M059J (cell line): ENCODE measurements at regions not wholly inside any gene's neighbourhood (a gene's known extent, or its start where the extent isn't known, plus 50 kb on each side); places are given as distances from the start of the nearest gene placed in this dataset.

ENCODE experiments used
- DNase-seq: peaks from one replicate; pipeline ENCODE4 v3.0.0-alpha.2; 2012; ENCODE audit warnings: low read depth

- DNase-seq, result no peak
Observed at GRCh38 chr5:98657559-98657958, 115.9 kb upstream of the RGMB start.

GRCh38 chr5:98663521-98663920, 109.9 kb upstream of the RGMB start:
- DNase-seq, result peak; percentile 51

- no peak for DNase-seq
Observed at GRCh38 chr5:98664736-98665135, 108.7 kb upstream of the RGMB start.

DNA sequence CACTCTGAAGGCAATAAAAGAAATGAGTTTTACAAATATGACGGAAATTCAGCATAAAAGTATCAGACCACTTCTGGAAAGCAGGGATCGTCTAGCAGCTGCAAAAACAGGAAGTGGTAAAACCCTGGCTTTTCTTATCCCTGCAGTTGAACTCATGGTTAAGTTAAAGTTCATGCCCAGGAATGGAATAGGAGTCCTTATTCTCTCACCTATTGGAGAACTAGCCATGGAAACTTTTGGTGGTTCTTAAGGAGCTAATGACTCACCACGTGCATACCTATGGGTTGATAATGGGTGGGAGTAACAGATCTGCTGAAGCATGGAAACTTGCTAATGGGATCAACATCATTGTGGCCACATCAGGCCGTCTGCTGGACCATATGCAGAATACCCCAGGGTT, 93.5 kb upstream of the RGMB start:
- DNase-seq, result peak; percentile 73

GRCh38 chr5:98690002-98690401, 83.5 kb upstream of the RGMB start:
- no peak for DNase-seq

DNA sequence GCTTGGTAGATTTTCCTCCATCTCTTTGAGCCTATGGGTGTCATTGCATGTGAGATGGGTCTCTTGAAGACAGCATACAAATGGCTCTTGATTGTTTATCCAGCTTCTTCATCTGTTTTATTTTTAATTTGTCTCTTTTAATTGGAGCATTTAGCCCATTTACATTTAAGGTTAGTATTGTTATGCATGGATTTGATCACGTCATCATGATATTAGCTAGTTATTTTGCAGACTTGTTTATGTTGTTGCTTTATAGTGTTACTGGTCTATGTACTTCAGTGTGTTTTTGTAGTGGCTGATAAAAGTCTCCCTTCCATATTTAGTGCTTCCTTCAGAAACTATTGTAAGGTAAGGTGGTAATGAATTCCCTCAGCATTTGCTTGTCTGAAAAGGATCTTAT, 78.6 kb upstream of the RGMB start:
- no peak for DNase-seq

GRCh38 chr5:98698359-98698758, 75.1 kb upstream of the RGMB start:
- no peak for DNase-seq

- DNase-seq, result peak; percentile 36
Observed at GRCh38 chr5:98700730-98701129, 72.7 kb upstream of the RGMB start.

- DNase-seq, result peak; percentile 50
Observed at GRCh38 chr5:98705841-98706240, 67.6 kb upstream of the RGMB start.

GRCh38 chr5:98709681-98710080, 63.8 kb upstream of the RGMB start:
- no peak for DNase-seq

DNA sequence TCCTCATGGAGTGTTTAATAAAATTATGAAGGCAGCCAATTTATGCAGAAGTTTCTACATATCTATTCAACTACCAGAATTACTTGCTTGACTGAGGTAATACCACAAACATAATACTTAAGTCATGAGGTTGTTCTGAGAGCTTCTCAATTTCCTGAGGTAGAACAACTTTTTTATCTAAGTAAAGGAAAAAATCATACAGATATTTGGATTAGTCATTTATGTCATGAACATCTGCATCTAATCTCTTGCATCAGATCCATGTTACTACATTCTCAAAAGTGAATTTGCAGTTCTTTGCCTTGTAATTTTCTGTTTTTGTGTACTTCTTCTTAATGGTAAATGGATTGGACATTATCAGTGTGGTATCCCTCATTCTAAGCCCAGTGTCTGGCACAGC, 60.4 kb upstream of the RGMB start:
- DNase-seq, result no peak

GRCh38 chr5:98713856-98714255, 59.6 kb upstream of the RGMB start:
- DNase-seq, result no peak

- DNase-seq, result no peak
Observed at GRCh38 chr5:98714710-98715288, 58.7 kb upstream of the RGMB start.

DNA sequence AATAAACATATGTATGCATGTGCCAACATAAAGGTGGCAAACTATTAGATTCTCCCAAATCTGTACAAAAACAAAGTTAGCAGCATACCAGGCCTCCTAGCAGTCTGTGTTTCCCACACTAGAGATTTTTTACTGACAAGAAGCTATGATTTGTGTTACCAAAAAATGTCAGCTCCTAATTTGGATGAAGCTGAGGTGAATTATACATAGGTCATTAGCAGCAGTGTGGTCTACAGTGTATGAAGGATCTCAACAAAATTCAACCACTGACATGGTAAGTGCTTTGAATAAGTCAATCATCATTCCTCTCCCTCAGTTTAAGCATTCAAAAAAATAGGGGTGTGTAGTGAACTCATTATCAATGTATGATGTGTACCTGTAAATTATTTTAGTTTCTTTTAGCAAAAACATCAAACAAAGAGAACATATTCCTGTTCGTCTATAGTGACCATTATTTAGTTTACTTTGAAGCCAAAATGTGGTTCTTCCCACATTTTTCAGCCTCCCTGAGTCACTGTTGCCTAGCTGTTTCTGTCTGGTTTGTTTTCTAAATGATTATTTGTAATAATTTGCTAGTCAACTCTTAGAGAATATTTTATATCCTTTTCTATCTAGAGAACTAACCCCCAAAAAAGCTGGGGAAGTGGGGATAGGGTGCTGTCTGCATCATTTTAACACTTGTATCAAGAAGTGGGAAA, 52.1 kb upstream of the RGMB start:
- DNase-seq, result peak; percentile 50

DNA sequence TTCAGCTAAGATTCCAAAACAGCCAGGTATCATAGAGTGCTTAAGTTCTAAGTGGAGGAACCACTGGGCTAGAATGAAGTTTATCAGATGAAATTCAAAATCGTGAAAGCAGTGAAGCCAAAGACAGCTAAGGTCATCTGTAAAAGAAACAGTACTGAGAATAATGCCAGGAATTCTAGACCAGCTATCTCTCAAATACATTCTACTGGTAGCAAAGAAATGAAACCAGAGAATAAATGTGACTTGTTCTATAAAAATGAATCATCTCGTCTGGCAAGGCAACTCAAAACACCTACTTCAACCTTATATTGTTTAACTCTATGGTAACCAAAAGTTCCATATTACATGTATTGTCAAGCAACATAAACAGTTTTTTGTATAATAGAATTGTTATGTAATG, 51.3 kb upstream of the RGMB start:
- DNase-seq, result peak; percentile 57

- DNase-seq, result no peak
Observed at GRCh38 chr5:98723061-98723460, 50.4 kb upstream of the RGMB start.
